CD14-positive monocyte (primary cell): ENCODE measurements at regions not wholly inside any gene's neighbourhood (a gene's known extent, or its start where the extent isn't known, plus 50 kb on each side); places are given as distances from the start of the nearest gene placed in this dataset.

Experiments
- DNase-seq, 3 donors: peaks; one replicate each; pipeline ENCODE4 v3.0.0-alpha.2; 2011 to 2022
- H2AFZ ChIP-seq: 2 replicates; pipeline ENCODE4 v1.6.0; 2012; ENCODE audit warnings: mild to moderate bottlenecking, low read depth, low read length, inconsistent platforms; ENCODE audit not compliant: insufficient read depth, poor library complexity, severe bottlenecking
- H3K27ac ChIP-seq, 2 donors: 1 replicate in 1 of 2; 2 replicates in 1 of 2; pipeline ENCODE4 v1.5.1; 2012 to 2013; ENCODE audit warnings: low read length in 2 of 2, control low read depth in 1 of 2, inconsistent platforms in 1 of 2, low read depth in 1 of 2, mild to moderate bottlenecking in 1 of 2
- H3K27me3 ChIP-seq, 2 donors: one replicate each; pipeline versions ENCODE4 v1.6.0 to v1.6.1; 2011 to 2013; ENCODE audit warnings: low read length in 2 of 2; ENCODE audit not compliant: control insufficient read depth in 2 of 2, insufficient read depth in 2 of 2
- H3K36me3 ChIP-seq, 2 donors: replicated peaks in 1 of 2; 1 replicate in 1 of 2; 2 replicates in 1 of 2; pipeline versions ENCODE4 v1.5.1 to v1.6.1; 2012 to 2013; ENCODE audit warnings: low read length in 2 of 2, control low read depth in 1 of 2, inconsistent platforms in 1 of 2, mild to moderate bottlenecking in 1 of 2; ENCODE audit not compliant: insufficient read depth in 2 of 2, control insufficient read depth in 1 of 2
- H3K4me1 ChIP-seq, 2 donors: 1 replicate in 1 of 2; 2 replicates in 1 of 2; pipeline versions ENCODE4 v1.5.1 to v1.6.1; 2012 to 2013; ENCODE audit warnings: low read length in 2 of 2, control low read depth in 1 of 2, inconsistent platforms in 1 of 2, mild to moderate bottlenecking in 1 of 2, moderate library complexity in 1 of 2; ENCODE audit not compliant: insufficient read depth in 2 of 2, control insufficient read depth in 1 of 2
- H3K4me2 ChIP-seq: replicated peaks from 2 replicates; pipeline ENCODE3; 2012; ENCODE audit warnings: low read length, moderate library complexity, mild to moderate bottlenecking; ENCODE audit not compliant: poor library complexity, severe bottlenecking; ENCODE audit errors: extremely low read depth
- H3K4me3 ChIP-seq, 3 experiments: fragments of 200-600 bp in 1 of 3; sonication (generic) in 1 of 3; replicated peaks in 1 of 3; 1 replicate in 2 of 3; 2 replicates in 1 of 3; pipeline ENCODE4 v1.5.1; 2011 to 2013; ENCODE audit warnings: low read length in 3 of 3, mild to moderate bottlenecking in 3 of 3, control low read depth in 2 of 3, low read depth in 2 of 3, inconsistent platforms in 1 of 3, moderate library complexity in 1 of 3
- H3K79me2 ChIP-seq: 2 replicates; pipeline ENCODE4 v1.6.0; 2012; ENCODE audit warnings: mild to moderate bottlenecking, control low read depth, inconsistent platforms, low read length, moderate library complexity; ENCODE audit not compliant: insufficient read depth
- H3K9ac ChIP-seq: 2 replicates; pipeline ENCODE4 v1.6.0; 2017; ENCODE audit warnings: low read length, mild to moderate bottlenecking; ENCODE audit not compliant: insufficient read depth, poor library complexity, severe bottlenecking
- H3K9me3 ChIP-seq, 2 donors: replicated peaks in 1 of 2; 1 replicate in 1 of 2; 2 replicates in 1 of 2; pipeline versions ENCODE4 v1.5.1 to v1.6.1; 2012 to 2013; ENCODE audit warnings: low read length in 2 of 2, control low read depth in 1 of 2; ENCODE audit not compliant: control insufficient read depth in 1 of 2, insufficient read depth in 1 of 2
- H4K20me1 ChIP-seq: 2 replicates; pipeline ENCODE4 v1.6.0; 2012; ENCODE audit warnings: mild to moderate bottlenecking, low read length, control low read depth, moderate library complexity; ENCODE audit not compliant: insufficient read depth
- H3K27ac Mint-ChIP-seq, 7 donors: one replicate each; pipeline ENCODE4 v1.8.0; 2020; ENCODE audit warnings: mild to moderate bottlenecking in 7 of 7, mixed read lengths in 7 of 7, moderate library complexity in 6 of 7, inconsistent platforms in 2 of 7
- H3K27me3 Mint-ChIP-seq, 3 donors: one replicate each; pipeline ENCODE4 v1.8.0; 2021 to 2022; ENCODE audit warnings: low read depth in 3 of 3, mild to moderate bottlenecking in 3 of 3, mixed read lengths in 3 of 3, moderate library complexity in 3 of 3, inconsistent platforms in 1 of 3
- H3K36me3 Mint-ChIP-seq, 2 donors: one replicate each; pipeline ENCODE4 v1.8.0; 2020; ENCODE audit warnings: mixed read lengths in 2 of 2, inconsistent platforms in 1 of 2, mild to moderate bottlenecking in 1 of 2
- H3K4me1 Mint-ChIP-seq: one replicate; pipeline ENCODE4 v1.8.0; 2020; ENCODE audit warnings: mild to moderate bottlenecking, mixed read lengths
- H3K4me3 Mint-ChIP-seq, 2 donors: one replicate each; pipeline ENCODE4 v1.8.0; 2020; ENCODE audit warnings: mild to moderate bottlenecking in 2 of 2, mixed read lengths in 2 of 2, moderate library complexity in 1 of 2
- H3K9me3 Mint-ChIP-seq, 7 donors: one replicate each; pipeline ENCODE4 v1.8.0; 2020 to 2022; ENCODE audit warnings: mixed read lengths in 7 of 7, mild to moderate bottlenecking in 6 of 7, moderate library complexity in 6 of 7, inconsistent platforms in 2 of 7
- WGBS: methylation state at CpG from one replicate; pipeline ENCODE4 v1.1.5; 2013; ENCODE audit warnings: missing lambda C conversion rate; ENCODE audit not compliant: insufficient coverage; 5-methylcytosine and 5-hydroxymethylcytosine counted together
- intact Hi-C, 2 donors: fragments of 100-400 bp; cut with micrococcal nuclease; formaldehyde crosslinking; loops; one replicate each; pipeline versions ENCODE4 v1.15.0 to v1.15.1; 2023
- TF ChIP-seq, protein P1 (sequence below): fragments of 200-600 bp; IDR thresholded peaks from one replicate; pipeline ENCODE4 v1.8.0; 2022; ENCODE audit warnings: antibody characterized with exemption, mild to moderate bottlenecking

DNA sequence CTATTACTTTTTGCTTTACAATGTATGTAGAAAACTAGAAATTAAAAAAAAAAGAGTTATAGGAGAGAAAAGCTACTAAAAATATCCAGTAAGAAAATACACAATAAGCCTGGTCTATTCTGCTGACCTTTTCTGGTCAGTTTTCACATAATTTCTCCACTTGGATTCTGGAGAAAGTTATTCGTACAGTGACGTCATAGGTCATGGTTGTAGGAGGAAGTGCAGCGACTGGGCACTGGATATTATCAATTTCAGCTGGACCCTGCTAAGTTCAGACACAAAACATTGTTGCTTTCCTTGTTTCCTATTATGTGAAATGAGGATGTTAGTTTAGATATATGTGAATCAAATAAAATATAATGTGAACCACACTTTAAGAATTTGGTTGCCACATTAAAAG is 201.2 kb downstream of the MTRR start:
- TF ChIP-seq, protein P1, sequence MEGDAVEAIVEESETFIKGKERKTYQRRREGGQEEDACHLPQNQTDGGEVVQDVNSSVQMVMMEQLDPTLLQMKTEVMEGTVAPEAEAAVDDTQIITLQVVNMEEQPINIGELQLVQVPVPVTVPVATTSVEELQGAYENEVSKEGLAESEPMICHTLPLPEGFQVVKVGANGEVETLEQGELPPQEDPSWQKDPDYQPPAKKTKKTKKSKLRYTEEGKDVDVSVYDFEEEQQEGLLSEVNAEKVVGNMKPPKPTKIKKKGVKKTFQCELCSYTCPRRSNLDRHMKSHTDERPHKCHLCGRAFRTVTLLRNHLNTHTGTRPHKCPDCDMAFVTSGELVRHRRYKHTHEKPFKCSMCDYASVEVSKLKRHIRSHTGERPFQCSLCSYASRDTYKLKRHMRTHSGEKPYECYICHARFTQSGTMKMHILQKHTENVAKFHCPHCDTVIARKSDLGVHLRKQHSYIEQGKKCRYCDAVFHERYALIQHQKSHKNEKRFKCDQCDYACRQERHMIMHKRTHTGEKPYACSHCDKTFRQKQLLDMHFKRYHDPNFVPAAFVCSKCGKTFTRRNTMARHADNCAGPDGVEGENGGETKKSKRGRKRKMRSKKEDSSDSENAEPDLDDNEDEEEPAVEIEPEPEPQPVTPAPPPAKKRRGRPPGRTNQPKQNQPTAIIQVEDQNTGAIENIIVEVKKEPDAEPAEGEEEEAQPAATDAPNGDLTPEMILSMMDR: no peak
- Histone ChIP-seq H3K79me2 (no peaks in the 10 kb centered on the region), H3K27ac (no peak overlapping the region), H2AFZ (no peak overlapping the region), H3K9ac (no peak overlapping the region), H3K9me3 (no peaks in the 10 kb centered on the region), H3K36me3 (no peaks in the 10 kb centered on the region), H3K4me1 (no peaks in the 10 kb centered on the region), H3K27me3 (no peaks in the 10 kb centered on the region), H3K4me3 (no peak overlapping the region), H4K20me1 (no peaks in the 10 kb centered on the region), H3K4me2 (no peak overlapping the region)
- no peak for DNase-seq
- intact Hi-C loops: no loop called here
- Mint-ChIP-seq H3K27ac (no peak overlapping the region), H3K27me3 (no peaks in the 10 kb centered on the region), H3K9me3 (peaks cover 0 to 7% (median 2%) of the 10 kb centered on the region in 7 donors), H3K4me1 (no peaks in the 10 kb centered on the region), H3K4me3 (no peak overlapping the region), H3K36me3 (no peaks in the 10 kb centered on the region)
- WGBS: no CpG with 5 or more reads among the region's 3 CpGs

DNA sequence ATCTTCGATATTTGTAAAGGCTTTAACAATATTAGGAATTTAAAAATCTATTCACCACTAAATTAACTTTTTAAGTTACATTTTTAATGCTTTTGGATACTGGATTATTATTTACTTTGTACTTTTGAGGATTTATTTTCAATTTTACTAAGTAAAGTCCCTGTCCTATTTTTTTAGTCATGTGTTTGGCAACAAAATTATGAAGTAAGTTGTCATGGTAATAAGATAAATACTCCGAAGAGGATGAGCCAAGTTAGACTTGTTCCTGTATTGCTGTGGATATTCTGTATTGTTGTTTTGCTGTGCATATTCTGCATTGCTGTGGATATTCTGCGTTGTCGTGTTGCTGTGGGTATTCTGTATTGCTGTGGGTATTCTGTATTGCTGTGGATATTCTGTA is 210.1 kb downstream of the MTRR start:
- Histone ChIP-seq H3K9ac (no peak overlapping the region), H3K9me3 (peaks cover 0 to 10% of the 10 kb centered on the region in 2 donors), H3K27me3 (no peaks in the 10 kb centered on the region), H2AFZ (no peak overlapping the region), H3K4me3 (no peak overlapping the region), H3K79me2 (no peaks in the 10 kb centered on the region), H3K4me2 (no peak overlapping the region), H3K36me3 (no peaks in the 10 kb centered on the region), H3K4me1 (no peaks in the 10 kb centered on the region), H4K20me1 (no peaks in the 10 kb centered on the region), H3K27ac (no peak overlapping the region)
- Mint-ChIP-seq H3K27ac (no peak overlapping the region), H3K9me3 (peaks cover 3 to 18% (median 5%) of the 10 kb centered on the region in 7 donors), H3K4me3 (no peak overlapping the region), H3K36me3 (no peaks in the 10 kb centered on the region), H3K27me3 (peaks cover 0 to 4% (median 1%) of the 10 kb centered on the region in 3 donors), H3K4me1 (no peaks in the 10 kb centered on the region)
- intact Hi-C loops: no loop called here
- DNase-seq: no peak
- WGBS: 86% methylated on average over 3 of the region's 4 CpGs
- TF ChIP-seq, protein P1: no peak
